ENCODE measurements at regions not wholly inside any gene's neighbourhood (a gene's known extent, or its start where the extent isn't known, plus 50 kb on each side); places are given as distances from the start of the nearest gene placed in this dataset.

DNA sequence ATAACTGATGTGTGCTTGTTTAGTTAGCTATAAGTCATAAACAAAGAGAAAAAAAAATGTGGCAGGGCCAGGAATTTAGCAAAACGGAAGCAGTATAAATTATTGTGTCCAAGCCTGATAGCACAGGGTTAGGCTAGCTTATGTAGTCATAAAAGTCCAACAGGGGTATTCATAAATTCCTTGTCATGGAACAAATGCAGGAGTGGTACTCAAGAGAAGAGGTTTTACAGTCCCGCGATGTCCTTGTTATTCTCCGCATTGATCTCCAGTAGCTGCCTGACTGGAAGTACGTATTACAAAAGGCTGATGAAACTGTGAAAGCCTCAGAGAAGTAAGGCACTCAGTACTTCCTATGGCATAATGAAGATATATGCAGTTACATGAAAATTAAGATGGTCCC lies 336.9 kb upstream of the TRAM1L1 start:
- TF ChIP-seq POU2F2 (IDR thresholded peaks at IDR 0.05; ENCODE audit: low read depth, low read length) (no peak), POLR2AphosphoS5 (IDR thresholded peaks at IDR 0.05; ENCODE audit: low read depth, low read length) (no peak), POLR2A (IDR thresholded peaks at IDR 0.05; ENCODE audit: low read depth, low read length) (no peak)

Measured in GM12891 (cell line).